Liver (tissue), 3 donors: ENCODE measurements at regions not wholly inside any gene's neighbourhood (a gene's known extent, or its start where the extent isn't known, plus 50 kb on each side); places are given as distances from the start of the nearest gene placed in this dataset.

Experiments used
- ATF3 ChIP-seq: IDR thresholded peaks from 2 replicates; pipeline ENCODE4 v1.6.1; 2016; ENCODE audit warnings: antibody characterized with exemption
- CTCF ChIP-seq: fragments of 150-350 bp; IDR thresholded peaks from 2 replicates; pipeline ENCODE4 v1.5.1; 2017; ENCODE audit warnings: improper control_type of control experiment, low read depth, low read length; ENCODE audit not compliant: missing input control
- EGR1 ChIP-seq, 2 donors: IDR thresholded peaks; 2 replicates each; pipeline ENCODE4 v1.6.1; 2016 to 2018; ENCODE audit warnings: antibody characterized with exemption in 2 of 2, low read depth in 2 of 2
- FOXA1 ChIP-seq: IDR thresholded peaks from 2 replicates; pipeline ENCODE4 v1.6.1; 2016; ENCODE audit warnings: antibody characterized with exemption
- GABPA ChIP-seq, 2 donors: IDR thresholded peaks in 1 of 2; conservative IDR thresholded peaks in 1 of 2; 2 replicates each; pipeline ENCODE4 v1.6.1; 2016; ENCODE audit warnings: antibody characterized with exemption in 2 of 2, mild to moderate bottlenecking in 1 of 2, moderate library complexity in 1 of 2
- HNF4G ChIP-seq: IDR thresholded peaks from 2 replicates; pipeline ENCODE4 v1.6.1; 2016; ENCODE audit warnings: antibody characterized with exemption
- JUND ChIP-seq, 2 donors: IDR thresholded peaks; 2 replicates each; pipeline ENCODE4 v1.6.1; 2016; ENCODE audit warnings: antibody characterized with exemption in 2 of 2
- RAD21 ChIP-seq, 2 donors: IDR thresholded peaks; 2 replicates each; pipeline ENCODE4 v1.6.1; 2016; ENCODE audit warnings: antibody characterized with exemption in 2 of 2, mild to moderate bottlenecking in 2 of 2
- TAF1 ChIP-seq: conservative IDR thresholded peaks from 2 replicates; pipeline ENCODE4 v1.6.1; 2016; ENCODE audit warnings: antibody characterized with exemption, mild to moderate bottlenecking
- TF ChIP-seq, protein P1 (sequence below): IDR thresholded peaks from 2 replicates; pipeline ENCODE4 v1.6.1; 2016; ENCODE audit warnings: antibody characterized with exemption
- TF ChIP-seq, protein P2 (sequence below): IDR thresholded peaks from 2 replicates; pipeline ENCODE4 v1.6.1; 2016; ENCODE audit warnings: antibody characterized with exemption, mild to moderate bottlenecking
- donor health status: healthy.
- donor health status: healthy.

DNA sequence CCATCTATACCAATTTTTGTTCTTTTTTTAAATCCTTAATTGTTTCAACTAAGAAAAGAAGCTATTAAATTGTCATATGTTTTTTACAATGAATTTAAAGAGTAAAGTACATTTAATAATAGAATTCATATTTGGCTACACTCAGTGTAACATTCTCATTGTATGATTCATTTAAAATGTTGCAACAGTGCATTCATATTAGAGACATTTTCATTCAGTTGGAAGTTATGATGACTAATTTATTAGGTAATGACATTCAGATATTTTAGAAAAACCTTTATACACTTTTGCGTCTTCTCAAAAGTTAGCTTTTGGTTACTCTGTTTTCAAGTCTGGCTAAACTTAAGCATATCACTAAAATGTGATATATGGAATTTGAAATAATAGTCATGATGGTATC lies 887.5 kb upstream of the NRXN1 start:
- TF ChIP-seq CTCF: no peak
- TF ChIP-seq, protein P1, sequence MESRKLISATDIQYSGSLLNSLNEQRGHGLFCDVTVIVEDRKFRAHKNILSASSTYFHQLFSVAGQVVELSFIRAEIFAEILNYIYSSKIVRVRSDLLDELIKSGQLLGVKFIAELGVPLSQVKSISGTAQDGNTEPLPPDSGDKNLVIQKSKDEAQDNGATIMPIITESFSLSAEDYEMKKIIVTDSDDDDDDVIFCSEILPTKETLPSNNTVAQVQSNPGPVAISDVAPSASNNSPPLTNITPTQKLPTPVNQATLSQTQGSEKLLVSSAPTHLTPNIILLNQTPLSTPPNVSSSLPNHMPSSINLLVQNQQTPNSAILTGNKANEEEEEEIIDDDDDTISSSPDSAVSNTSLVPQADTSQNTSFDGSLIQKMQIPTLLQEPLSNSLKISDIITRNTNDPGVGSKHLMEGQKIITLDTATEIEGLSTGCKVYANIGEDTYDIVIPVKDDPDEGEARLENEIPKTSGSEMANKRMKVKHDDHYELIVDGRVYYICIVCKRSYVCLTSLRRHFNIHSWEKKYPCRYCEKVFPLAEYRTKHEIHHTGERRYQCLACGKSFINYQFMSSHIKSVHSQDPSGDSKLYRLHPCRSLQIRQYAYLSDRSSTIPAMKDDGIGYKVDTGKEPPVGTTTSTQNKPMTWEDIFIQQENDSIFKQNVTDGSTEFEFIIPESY: no peak
- no peak for TF ChIP-seq RAD21 (IDR thresholded peaks at IDR 0.05)
- no peak for TF ChIP-seq TAF1
- TF ChIP-seq ATF3: no peak
- TF ChIP-seq, protein P2, sequence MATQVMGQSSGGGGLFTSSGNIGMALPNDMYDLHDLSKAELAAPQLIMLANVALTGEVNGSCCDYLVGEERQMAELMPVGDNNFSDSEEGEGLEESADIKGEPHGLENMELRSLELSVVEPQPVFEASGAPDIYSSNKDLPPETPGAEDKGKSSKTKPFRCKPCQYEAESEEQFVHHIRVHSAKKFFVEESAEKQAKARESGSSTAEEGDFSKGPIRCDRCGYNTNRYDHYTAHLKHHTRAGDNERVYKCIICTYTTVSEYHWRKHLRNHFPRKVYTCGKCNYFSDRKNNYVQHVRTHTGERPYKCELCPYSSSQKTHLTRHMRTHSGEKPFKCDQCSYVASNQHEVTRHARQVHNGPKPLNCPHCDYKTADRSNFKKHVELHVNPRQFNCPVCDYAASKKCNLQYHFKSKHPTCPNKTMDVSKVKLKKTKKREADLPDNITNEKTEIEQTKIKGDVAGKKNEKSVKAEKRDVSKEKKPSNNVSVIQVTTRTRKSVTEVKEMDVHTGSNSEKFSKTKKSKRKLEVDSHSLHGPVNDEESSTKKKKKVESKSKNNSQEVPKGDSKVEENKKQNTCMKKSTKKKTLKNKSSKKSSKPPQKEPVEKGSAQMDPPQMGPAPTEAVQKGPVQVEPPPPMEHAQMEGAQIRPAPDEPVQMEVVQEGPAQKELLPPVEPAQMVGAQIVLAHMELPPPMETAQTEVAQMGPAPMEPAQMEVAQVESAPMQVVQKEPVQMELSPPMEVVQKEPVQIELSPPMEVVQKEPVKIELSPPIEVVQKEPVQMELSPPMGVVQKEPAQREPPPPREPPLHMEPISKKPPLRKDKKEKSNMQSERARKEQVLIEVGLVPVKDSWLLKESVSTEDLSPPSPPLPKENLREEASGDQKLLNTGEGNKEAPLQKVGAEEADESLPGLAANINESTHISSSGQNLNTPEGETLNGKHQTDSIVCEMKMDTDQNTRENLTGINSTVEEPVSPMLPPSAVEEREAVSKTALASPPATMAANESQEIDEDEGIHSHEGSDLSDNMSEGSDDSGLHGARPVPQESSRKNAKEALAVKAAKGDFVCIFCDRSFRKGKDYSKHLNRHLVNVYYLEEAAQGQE: no peak
- TF ChIP-seq JUND (IDR thresholded peaks at IDR 0.05): no peak
- no peak for TF ChIP-seq HNF4G
- no peak for TF ChIP-seq EGR1 (IDR thresholded peaks at IDR 0.05; ENCODE audit: low read depth in 2 of 2)
- TF ChIP-seq FOXA1: no peak
- no peak for TF ChIP-seq GABPA (IDR thresholded peaks at IDR 0.05 in 1 of 2, conservative IDR thresholded peaks at IDR 0.05 in 1 of 2)
